IPS-20b (cell line): ENCODE measurements at regions not wholly inside any gene's neighbourhood (a gene's known extent, or its start where the extent isn't known, plus 50 kb on each side); places are given as distances from the start of the nearest gene placed in this dataset.
"Not testable (repeated sequence)": the region's sequence is repeated elsewhere in the genome, so short reads cannot be mapped to it uniquely, and the experiment has no call there.

Experiments used
- H3K27ac ChIP-seq: one replicate; pipeline ENCODE4 v1.5.1; 2013; ENCODE audit warnings: low read length
- H3K27me3 ChIP-seq: 2 replicates; pipeline ENCODE4 v1.6.1; 2013; ENCODE audit warnings: mild to moderate bottlenecking, low read length, inconsistent platforms; ENCODE audit not compliant: insufficient read depth
- H3K36me3 ChIP-seq: 2 replicates; pipeline ENCODE4 v1.6.1; 2013; ENCODE audit warnings: low read depth, mild to moderate bottlenecking, inconsistent platforms, low read length, moderate library complexity; ENCODE audit not compliant: insufficient read depth
- H3K4me1 ChIP-seq: 2 replicates; pipeline ENCODE4 v1.6.1; 2013; ENCODE audit warnings: mild to moderate bottlenecking, control low read depth, inconsistent platforms, low read length, moderate library complexity; ENCODE audit not compliant: insufficient read depth
- H3K4me3 ChIP-seq: 2 replicates; pipeline ENCODE4 v1.5.1; 2013; ENCODE audit warnings: mild to moderate bottlenecking, low read length, inconsistent platforms
- H3K9ac ChIP-seq: 2 replicates; pipeline ENCODE4 v1.6.1; 2013; ENCODE audit warnings: low read depth, mild to moderate bottlenecking, inconsistent platforms, low read length, moderate library complexity
- H3K9me3 ChIP-seq: 2 replicates; pipeline ENCODE4 v1.6.1; 2013; ENCODE audit warnings: mild to moderate bottlenecking, low read depth, low read length, inconsistent platforms; ENCODE audit not compliant: insufficient read depth

DNA sequence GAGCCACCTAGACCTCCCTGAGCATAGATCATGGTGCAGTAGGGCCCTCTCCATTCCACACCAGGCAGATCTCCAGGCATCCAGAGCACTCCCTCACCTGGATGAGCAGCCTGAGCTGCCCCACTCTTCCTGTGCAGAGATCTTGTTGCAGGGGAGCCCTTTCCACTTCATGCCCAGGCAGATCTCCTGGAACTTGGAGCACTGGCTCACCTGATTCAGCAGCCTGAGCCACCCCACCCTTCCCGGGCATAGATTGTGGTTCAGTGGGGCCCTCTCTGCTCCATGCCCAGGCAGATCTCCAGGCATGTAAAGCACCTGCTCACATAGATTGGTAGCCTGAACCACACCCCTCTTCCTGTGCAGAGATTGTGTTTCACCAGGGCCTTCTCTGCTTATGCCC lies 78.0 kb downstream of the SEC16B start:
- H3K9me3 ChIP-seq = peaks cover 15% of the 10 kb centered on the region
- no peak overlapping the region for H3K9ac ChIP-seq
- H3K36me3 ChIP-seq = no peaks in the 10 kb centered on the region
- H3K27ac ChIP-seq = no peak overlapping the region
- no peaks in the 10 kb centered on the region for H3K27me3 ChIP-seq
- H3K4me1 ChIP-seq = no peaks in the 10 kb centered on the region
- H3K4me3 ChIP-seq = no peak overlapping the region

- no peak overlapping the region for H3K4me3 ChIP-seq
- H3K9ac ChIP-seq = no peak overlapping the region
- no peaks in the 10 kb centered on the region for H3K4me1 ChIP-seq
- peaks cover 15% of the 10 kb centered on the region for H3K9me3 ChIP-seq
- no peaks in the 10 kb centered on the region for H3K36me3 ChIP-seq
- H3K27me3 ChIP-seq = no peaks in the 10 kb centered on the region
- H3K27ac ChIP-seq = no peak overlapping the region
Measured at GRCh38 chr1:177890479-177890878, 79.4 kb downstream of the SEC16B start.

- Histone ChIP-seq H3K9ac (no peak overlapping the region), H3K9me3 (no peaks in the 10 kb centered on the region), H3K4me3 (no peak overlapping the region), H3K4me1 (no peaks in the 10 kb centered on the region), H3K27ac (no peak overlapping the region), H3K36me3 (no peaks in the 10 kb centered on the region), H3K27me3 (no peaks in the 10 kb centered on the region)
Measured at GRCh38 chr1:177884479-177885021, 85.3 kb downstream of the SEC16B start.

DNA sequence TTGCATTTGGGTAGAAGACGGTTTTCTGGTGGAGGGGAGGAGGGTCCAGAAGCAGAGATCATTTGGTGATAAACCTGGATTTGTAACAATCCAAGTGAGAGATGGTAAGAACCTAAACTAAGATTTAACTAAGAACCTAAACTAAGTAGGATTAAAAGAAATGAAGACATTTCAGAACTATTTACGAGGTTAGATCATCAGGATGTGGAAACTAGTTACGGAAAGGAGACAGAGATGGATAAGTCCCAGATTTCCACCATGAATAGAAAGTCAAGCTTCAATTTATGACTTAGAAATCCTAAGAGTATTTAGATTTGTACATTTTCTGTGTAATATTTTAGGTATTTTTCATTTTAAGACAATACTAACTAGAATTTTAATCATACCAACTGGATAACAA lies 86.3 kb downstream of the SEC16B start:
- Histone ChIP-seq H3K4me3 (no peak overlapping the region), H3K9me3 (no peaks in the 10 kb centered on the region), H3K27ac (no peak overlapping the region), H3K27me3 (no peaks in the 10 kb centered on the region), H3K4me1 (no peaks in the 10 kb centered on the region), H3K36me3 (no peaks in the 10 kb centered on the region), H3K9ac (no peak overlapping the region)

DNA sequence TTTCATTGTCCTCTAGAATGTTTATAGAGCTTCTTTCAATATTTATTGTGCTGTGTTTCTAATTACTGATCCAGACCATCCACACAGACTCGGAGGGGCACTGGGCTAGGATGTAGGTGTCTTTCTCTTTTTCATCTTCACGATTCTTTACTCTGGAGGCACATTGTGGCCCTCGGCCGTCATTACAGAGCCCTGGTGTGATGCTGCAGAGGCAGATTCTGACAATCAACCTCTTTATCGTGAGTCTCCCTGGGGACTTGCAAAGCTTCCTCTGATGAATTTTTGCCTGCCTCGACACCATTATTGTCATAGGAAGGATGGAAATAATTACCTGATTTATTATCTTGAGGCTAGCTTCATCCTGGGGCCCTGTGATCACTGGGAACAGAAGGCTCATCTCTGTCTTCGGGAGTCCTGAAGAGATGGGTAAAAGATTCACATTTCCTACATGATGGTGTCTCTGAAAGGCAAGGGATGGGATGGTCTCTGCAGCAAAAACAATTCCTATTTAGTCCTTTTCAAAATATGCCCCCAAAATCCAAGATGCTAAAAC lies 89.4 kb downstream of the SEC16B start:
- no peak overlapping the region for H3K4me3 ChIP-seq
- H3K36me3 ChIP-seq = no peaks in the 10 kb centered on the region
- H3K27me3 ChIP-seq = no peaks in the 10 kb centered on the region
- no peaks in the 10 kb centered on the region for H3K4me1 ChIP-seq
- no peak overlapping the region for H3K27ac ChIP-seq
- no peak overlapping the region for H3K9ac ChIP-seq
- no peaks in the 10 kb centered on the region for H3K9me3 ChIP-seq

DNA sequence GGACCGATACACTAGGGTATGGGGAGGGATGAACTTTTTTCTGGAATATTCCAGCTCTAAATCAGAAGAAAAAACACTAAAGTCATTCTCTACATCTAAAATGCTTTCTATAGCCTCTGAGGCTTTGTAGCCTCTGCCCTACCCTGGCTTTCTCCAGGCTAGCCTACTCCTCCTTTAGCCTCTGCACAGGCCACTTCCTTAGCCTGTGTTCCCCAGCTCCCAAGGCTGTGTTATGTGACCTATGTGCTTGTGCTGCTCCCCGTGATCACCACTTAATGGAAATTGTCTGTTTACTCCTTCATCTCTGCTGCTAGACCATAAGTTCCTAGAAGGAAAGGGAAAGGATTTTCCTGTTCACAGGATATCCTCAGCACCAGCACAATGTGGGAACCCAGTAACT lies 92.8 kb downstream of the SEC16B start:
- Histone ChIP-seq H3K4me3 (no peak overlapping the region), H3K36me3 (no peaks in the 10 kb centered on the region), H3K27ac (no peak overlapping the region), H3K4me1 (no peaks in the 10 kb centered on the region), H3K9me3 (no peaks in the 10 kb centered on the region), H3K9ac (no peak overlapping the region), H3K27me3 (no peaks in the 10 kb centered on the region)

GRCh38 chr1:177873238-177873637 lies 96.6 kb downstream of the SEC16B start:
- H3K9ac ChIP-seq = no peak overlapping the region
- no peak overlapping the region for H3K27ac ChIP-seq
- H3K9me3 ChIP-seq = no peaks in the 10 kb centered on the region
- H3K27me3 ChIP-seq = no peaks in the 10 kb centered on the region
- no peak overlapping the region for H3K4me3 ChIP-seq
- H3K4me1 ChIP-seq = no peaks in the 10 kb centered on the region
- H3K36me3 ChIP-seq = no peaks in the 10 kb centered on the region

- Histone ChIP-seq H3K4me3 (no peak overlapping the region), H3K9ac (no peak overlapping the region), H3K36me3 (no peaks in the 10 kb centered on the region), H3K27me3 (no peaks in the 10 kb centered on the region), H3K27ac (no peak overlapping the region), H3K9me3 (no peaks in the 10 kb centered on the region), H3K4me1 (no peaks in the 10 kb centered on the region)
Measured at GRCh38 chr1:177872308-177872900, 97.5 kb downstream of the SEC16B start.

GRCh38 chr1:177871613-177872307 lies 98.1 kb downstream of the SEC16B start:
- Histone ChIP-seq H3K4me1 (no peaks in the 10 kb centered on the region), H3K36me3 (no peaks in the 10 kb centered on the region), H3K27me3 (no peaks in the 10 kb centered on the region), H3K27ac (no peak overlapping the region), H3K9me3 (no peaks in the 10 kb centered on the region), H3K4me3 (no peak overlapping the region), H3K9ac (no peak overlapping the region)

- no peaks in the 10 kb centered on the region for H3K4me1 ChIP-seq
- no peaks in the 10 kb centered on the region for H3K9me3 ChIP-seq
- H3K27ac ChIP-seq = no peak overlapping the region
- no peaks in the 10 kb centered on the region for H3K36me3 ChIP-seq
- H3K9ac ChIP-seq = no peak overlapping the region
- H3K27me3 ChIP-seq = no peaks in the 10 kb centered on the region
- no peak overlapping the region for H3K4me3 ChIP-seq
Measured at GRCh38 chr1:177869586-177869985, 100.3 kb downstream of the SEC16B start.

GRCh38 chr1:177869011-177869410 lies 100.8 kb downstream of the SEC16B start:
- not testable (repeated sequence) for H3K9me3 ChIP-seq, H3K27me3 ChIP-seq, H3K9ac ChIP-seq, H3K27ac ChIP-seq, H3K4me3 ChIP-seq, H3K36me3 ChIP-seq, H3K4me1 ChIP-seq

DNA sequence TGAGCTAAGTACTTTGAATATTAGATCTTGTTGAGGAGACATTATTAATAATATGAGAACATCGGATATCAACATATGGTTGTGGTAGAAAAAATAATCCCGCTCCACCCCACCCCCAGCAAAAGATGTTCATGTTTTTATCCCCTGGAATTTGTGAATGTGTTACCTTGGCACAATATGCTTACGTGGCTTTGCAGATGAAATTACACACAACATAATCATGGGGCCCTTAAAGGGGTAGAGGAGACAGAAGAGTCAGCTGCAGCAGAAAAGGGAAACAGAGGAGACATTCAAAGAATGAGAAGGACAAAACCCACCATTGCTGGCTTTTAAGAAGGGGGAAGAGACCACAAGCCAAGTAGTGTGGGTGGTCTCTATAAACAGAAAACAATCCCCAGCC lies 104.1 kb downstream of the SEC16B start:
- H3K27ac ChIP-seq = no peak overlapping the region
- H3K9me3 ChIP-seq = no peaks in the 10 kb centered on the region
- H3K27me3 ChIP-seq = no peaks in the 10 kb centered on the region
- no peaks in the 10 kb centered on the region for H3K4me1 ChIP-seq
- H3K9ac ChIP-seq = no peak overlapping the region
- H3K4me3 ChIP-seq = no peak overlapping the region
- no peaks in the 10 kb centered on the region for H3K36me3 ChIP-seq
